Endothelial cell of umbilical vein (primary cell): ENCODE measurements at regions not wholly inside any gene's neighbourhood (a gene's known extent, or its start where the extent isn't known, plus 50 kb on each side); places are given as distances from the start of the nearest gene placed in this dataset.

Experiments
- BruUV-seq: library from RNA; stranded (reverse); fragments of 400-500 nt; replicated peaks from 2 replicates; lab custom pipeline; 2021; lab: Mats Ljungman, UMichigan
- CTCF ChIA-PET: fragments of 300-600, 350-600 bp; sonication (Branson Sonifier 250); formaldehyde crosslinking; loops from one replicate; lab custom pipeline; 2021; ENCODE audit warnings: antibody characterized with exemption, inconsistent platforms; lab: Charles Lee
- POLR2A ChIA-PET: fragments of 300-600, 350-600 bp; sonication (Branson Sonifier 250); formaldehyde crosslinking; loops from one replicate; lab custom pipeline; 2021; ENCODE audit warnings: antibody characterized with exemption, inconsistent platforms; lab: Charles Lee
- DNase-seq: peaks from one replicate; pipeline ENCODE4 v3.0.0-alpha.2; 2011; ENCODE audit warnings: low read depth, low spot score
- FAIRE-seq: peaks from 2 replicates; lab custom pipeline; 2011; peaks lifted over from hg19 to GRCh38; lab: Jason Lieb, UNC
- H2AFZ ChIP-seq: 2 replicates; pipeline ENCODE4 v1.6.0; 2012; ENCODE audit warnings: low read depth, low read length, control low read depth, inconsistent platforms
- H3K27ac ChIP-seq: 2 replicates; pipeline ENCODE4 v1.5.1; 2011; ENCODE audit warnings: low read depth, mild to moderate bottlenecking, control low read depth, low read length, moderate library complexity; ENCODE audit not compliant: insufficient read depth
- H3K27me3 ChIP-seq, 2 experiments: 2 replicates each; pipeline versions ENCODE4 v1.6.0 to v1.6.1; 2011; ENCODE audit warnings: low read length in 2 of 2, mixed read lengths in 1 of 2; ENCODE audit not compliant: control insufficient read depth in 2 of 2, insufficient read depth in 2 of 2
- H3K36me3 ChIP-seq, 2 experiments: 2 replicates in 1 of 2; 3 replicates in 1 of 2; pipeline ENCODE4 v1.5.1; 2011; ENCODE audit warnings: low read length in 2 of 2, mild to moderate bottlenecking in 1 of 2, moderate library complexity in 1 of 2; ENCODE audit not compliant: control insufficient read depth in 2 of 2, insufficient read depth in 2 of 2; ENCODE audit errors: extremely low read depth in 1 of 2
- H3K4me1 ChIP-seq: 3 replicates; pipeline ENCODE4 v1.5.1; 2011; ENCODE audit warnings: mild to moderate bottlenecking, low read length; ENCODE audit not compliant: control insufficient read depth, insufficient read depth; ENCODE audit errors: extremely low read depth
- H3K4me2 ChIP-seq: 2 replicates; pipeline ENCODE4 v1.6.1; 2011; ENCODE audit warnings: low read length, control low read depth, mixed read lengths; ENCODE audit not compliant: insufficient read depth
- H3K4me3 ChIP-seq, 3 experiments: fragments of 200-600 bp in 1 of 3; sonication (generic), shearing (Covaris generic) in 1 of 3; replicated peaks in 1 of 3; 2 replicates each; pipeline ENCODE4 v1.5.1; 2011 to 2016; ENCODE audit warnings: control low read depth in 3 of 3, low read length in 3 of 3, mild to moderate bottlenecking in 2 of 3, inconsistent platforms in 1 of 3, low read depth in 1 of 3, moderate library complexity in 1 of 3; ENCODE audit not compliant: insufficient read depth in 1 of 3
- H3K79me2 ChIP-seq: 2 replicates; pipeline ENCODE4 v1.6.0; 2012; ENCODE audit warnings: low read length, inconsistent platforms; ENCODE audit not compliant: control insufficient read depth, insufficient read depth
- H3K9ac ChIP-seq: replicated peaks from 2 replicates; pipeline ENCODE3; 2011; ENCODE audit warnings: low read length, control low read depth; ENCODE audit not compliant: insufficient read depth; ENCODE audit errors: extremely low read depth
- H3K9me1 ChIP-seq: replicated peaks from 3 replicates; pipeline ENCODE4 v1.6.0; 2011; ENCODE audit warnings: mild to moderate bottlenecking, low read length; ENCODE audit not compliant: control insufficient read depth, insufficient read depth; ENCODE audit errors: extremely low read depth
- H3K9me3 ChIP-seq: replicated peaks from 2 replicates; pipeline ENCODE4 v1.5.1; 2012; ENCODE audit warnings: low read length, inconsistent platforms; ENCODE audit not compliant: control insufficient read depth, insufficient read depth
- H4K20me1 ChIP-seq: replicated peaks from 2 replicates; pipeline ENCODE3; 2011; ENCODE audit warnings: mild to moderate bottlenecking, low read length; ENCODE audit not compliant: control insufficient read depth, insufficient read depth; ENCODE audit errors: extremely low read depth
- EZH2 ChIP-seq: IDR thresholded peaks from 2 replicates; pipeline ENCODE4 v1.6.1; 2012; ENCODE audit warnings: borderline replicate concordance, low read depth, mild to moderate bottlenecking, moderate library complexity, low read length, inconsistent platforms; ENCODE audit not compliant: severe bottlenecking
- FOS ChIP-seq: IDR thresholded peaks from 2 replicates; pipeline ENCODE4 v1.6.1; 2011; ENCODE audit warnings: mild to moderate bottlenecking, low read length, moderate library complexity, borderline replicate concordance; ENCODE audit not compliant: insufficient read depth
- GATA2 ChIP-seq: IDR thresholded peaks from 2 replicates; pipeline ENCODE4 v1.7.0; 2011; ENCODE audit warnings: low read depth, mild to moderate bottlenecking, moderate library complexity, mixed read lengths, low read length; ENCODE audit not compliant: insufficient read length, insufficient read depth
- JUN ChIP-seq: IDR thresholded peaks from 2 replicates; pipeline ENCODE4 v1.6.1; 2011; ENCODE audit warnings: borderline replicate concordance, low read depth; ENCODE audit not compliant: insufficient read length, insufficient read depth
- MAX ChIP-seq: IDR thresholded peaks from 2 replicates; pipeline ENCODE4 v1.6.1; 2011; ENCODE audit not compliant: insufficient read depth, insufficient read length
- MYC ChIP-seq: IDR thresholded peaks from one replicate; pipeline ENCODE4 v1.6.1; 2011; ENCODE audit warnings: mild to moderate bottlenecking, low read depth, low read length
- POLR2A ChIP-seq: IDR thresholded peaks from 2 replicates; pipeline ENCODE4 v1.6.1; 2012; ENCODE audit warnings: low read depth, mild to moderate bottlenecking, control low read depth, low read length
- POLR2AphosphoS5 ChIP-seq: IDR thresholded peaks from 2 replicates; pipeline ENCODE4 v1.6.1; 2012; ENCODE audit warnings: low read depth, mild to moderate bottlenecking, control low read depth, low read length, moderate library complexity; ENCODE audit not compliant: insufficient read depth
- dilution Hi-C: fragments of 300-500 bp; cut with MboI; formaldehyde crosslinking; loops from one replicate; pipeline ENCODE4 v1.15.0; 2019; ENCODE audit warnings: low sequenced_read_pairs; ENCODE audit not compliant: extremely low pct_ligation_motif_present
- intact Hi-C: fragments of 100-400 bp; cut with micrococcal nuclease; formaldehyde crosslinking; loops from one replicate; pipeline ENCODE4 v1.10.0; 2022
- TF ChIP-seq, protein P1 (sequence below), 2 donors: IDR thresholded peaks; 1 replicate in 1 of 2; 2 replicates in 1 of 2; pipeline ENCODE4 v1.5.1; 2011; ENCODE audit warnings: low read length in 2 of 2, mild to moderate bottlenecking in 2 of 2, moderate library complexity in 2 of 2, control low read depth in 1 of 2, inconsistent platforms in 1 of 2, low read depth in 1 of 2; ENCODE audit not compliant: insufficient read depth in 1 of 2; ENCODE audit errors: extremely low read depth in 1 of 2

- no peaks in the 10 kb centered on the region for H3K9me3 ChIP-seq
- no peak overlapping the region for H3K9ac ChIP-seq
- H3K36me3 ChIP-seq, result no peaks in the 10 kb centered on the region
- dilution Hi-C loops (no loop called here), intact Hi-C loops (no loop called here)
- H3K79me2 ChIP-seq, result no peaks in the 10 kb centered on the region
- H2AFZ ChIP-seq, result no peak overlapping the region
- FAIRE-seq (no peak), DNase-seq (no peak)
- H3K4me1 ChIP-seq, result no peaks in the 10 kb centered on the region
- no peak overlapping the region for H3K4me3 ChIP-seq
- no peaks in the 10 kb centered on the region for H4K20me1 ChIP-seq
- no TSS peak for BruUV-seq
- POLR2A ChIA-PET, result no interaction called here
- H3K27me3 ChIP-seq, result no peaks in the 10 kb centered on the region
- CTCF ChIA-PET, result no interaction called here
- no peak overlapping the region for H3K27ac ChIP-seq
- no peak overlapping the region for H3K4me2 ChIP-seq
- TF ChIP-seq FOS (no peak), JUN (no peak), MYC (no peak), GATA2 (no peak), POLR2A (no peak), MAX (no peak), EZH2 (no peak), POLR2AphosphoS5 (no peak)
- TF ChIP-seq, protein P1, sequence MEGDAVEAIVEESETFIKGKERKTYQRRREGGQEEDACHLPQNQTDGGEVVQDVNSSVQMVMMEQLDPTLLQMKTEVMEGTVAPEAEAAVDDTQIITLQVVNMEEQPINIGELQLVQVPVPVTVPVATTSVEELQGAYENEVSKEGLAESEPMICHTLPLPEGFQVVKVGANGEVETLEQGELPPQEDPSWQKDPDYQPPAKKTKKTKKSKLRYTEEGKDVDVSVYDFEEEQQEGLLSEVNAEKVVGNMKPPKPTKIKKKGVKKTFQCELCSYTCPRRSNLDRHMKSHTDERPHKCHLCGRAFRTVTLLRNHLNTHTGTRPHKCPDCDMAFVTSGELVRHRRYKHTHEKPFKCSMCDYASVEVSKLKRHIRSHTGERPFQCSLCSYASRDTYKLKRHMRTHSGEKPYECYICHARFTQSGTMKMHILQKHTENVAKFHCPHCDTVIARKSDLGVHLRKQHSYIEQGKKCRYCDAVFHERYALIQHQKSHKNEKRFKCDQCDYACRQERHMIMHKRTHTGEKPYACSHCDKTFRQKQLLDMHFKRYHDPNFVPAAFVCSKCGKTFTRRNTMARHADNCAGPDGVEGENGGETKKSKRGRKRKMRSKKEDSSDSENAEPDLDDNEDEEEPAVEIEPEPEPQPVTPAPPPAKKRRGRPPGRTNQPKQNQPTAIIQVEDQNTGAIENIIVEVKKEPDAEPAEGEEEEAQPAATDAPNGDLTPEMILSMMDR (IDR thresholded peaks at IDR 0.05; ENCODE audit: extremely low read depth in 1 of 2, insufficient read depth in 1 of 2, low read depth in 1 of 2, low read length in 2 of 2), result no peak
- H3K9me1 ChIP-seq, result no peaks in the 10 kb centered on the region
These were observed 74.6 kb downstream of the WNT5A start for GRCh38 chr3:55412545-55412944.
